ENCODE measurements at regions not wholly inside any gene's neighbourhood (a gene's known extent, or its start where the extent isn't known, plus 50 kb on each side); places are given as distances from the start of the nearest gene placed in this dataset.

DNA sequence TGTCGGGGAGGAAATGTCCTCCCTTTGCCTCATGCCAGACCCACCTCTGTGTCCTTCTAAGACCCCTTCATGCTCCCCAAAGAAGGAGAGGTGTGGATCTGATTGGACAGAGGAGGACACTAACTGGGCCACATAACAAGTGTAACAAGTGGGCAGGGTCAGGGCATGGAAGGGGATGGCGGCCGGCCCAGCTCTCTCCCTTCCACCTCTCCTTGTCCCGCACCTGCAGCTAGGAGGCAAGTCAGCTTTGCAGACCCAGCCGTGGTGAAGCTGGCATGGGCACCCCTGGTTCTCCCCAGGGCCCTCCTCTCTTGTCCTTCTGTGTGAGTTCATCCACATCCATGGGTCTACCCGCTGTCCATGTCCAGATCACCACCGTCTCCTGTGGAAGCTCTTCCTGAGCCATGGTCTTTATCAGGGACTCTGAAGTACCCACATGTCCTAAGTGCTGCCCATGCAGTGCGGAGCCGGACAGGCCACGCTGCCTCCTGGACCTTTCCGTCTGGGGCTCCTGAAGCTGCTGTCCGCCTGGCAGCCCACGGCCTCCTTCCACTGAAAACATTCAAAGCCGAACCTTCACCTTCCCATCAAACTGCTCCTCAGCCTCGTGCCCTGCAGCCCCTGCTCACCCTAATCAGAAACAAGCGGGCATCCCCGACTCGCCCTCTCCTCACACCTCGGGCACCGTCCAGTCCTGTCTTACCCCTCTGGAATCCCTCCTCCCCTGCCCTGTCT, 460.5 kb downstream of the PTPRU start:
- H3K4me3 ChIP-seq (ENCODE audit: low read depth, low read length): no peak overlapping the region
- TF ChIP-seq, protein P1, sequence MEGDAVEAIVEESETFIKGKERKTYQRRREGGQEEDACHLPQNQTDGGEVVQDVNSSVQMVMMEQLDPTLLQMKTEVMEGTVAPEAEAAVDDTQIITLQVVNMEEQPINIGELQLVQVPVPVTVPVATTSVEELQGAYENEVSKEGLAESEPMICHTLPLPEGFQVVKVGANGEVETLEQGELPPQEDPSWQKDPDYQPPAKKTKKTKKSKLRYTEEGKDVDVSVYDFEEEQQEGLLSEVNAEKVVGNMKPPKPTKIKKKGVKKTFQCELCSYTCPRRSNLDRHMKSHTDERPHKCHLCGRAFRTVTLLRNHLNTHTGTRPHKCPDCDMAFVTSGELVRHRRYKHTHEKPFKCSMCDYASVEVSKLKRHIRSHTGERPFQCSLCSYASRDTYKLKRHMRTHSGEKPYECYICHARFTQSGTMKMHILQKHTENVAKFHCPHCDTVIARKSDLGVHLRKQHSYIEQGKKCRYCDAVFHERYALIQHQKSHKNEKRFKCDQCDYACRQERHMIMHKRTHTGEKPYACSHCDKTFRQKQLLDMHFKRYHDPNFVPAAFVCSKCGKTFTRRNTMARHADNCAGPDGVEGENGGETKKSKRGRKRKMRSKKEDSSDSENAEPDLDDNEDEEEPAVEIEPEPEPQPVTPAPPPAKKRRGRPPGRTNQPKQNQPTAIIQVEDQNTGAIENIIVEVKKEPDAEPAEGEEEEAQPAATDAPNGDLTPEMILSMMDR (IDR thresholded peaks at IDR 0.05; ENCODE audit: borderline replicate concordance, insufficient read depth, low read depth, low read length): no peak

GRCh38 chr1:29695803-29696202, 459.5 kb downstream of the PTPRU start:
- H3K4me3 ChIP-seq (ENCODE audit: low read depth, low read length): no peak overlapping the region
- TF ChIP-seq, protein P1 (IDR thresholded peaks at IDR 0.05; ENCODE audit: borderline replicate concordance, insufficient read depth, low read depth, low read length): no peak

GRCh38 chr1:29695036-29695435, 458.7 kb downstream of the PTPRU start:
- no peak overlapping the region for H3K4me3 ChIP-seq (ENCODE audit: low read depth, low read length)
- TF ChIP-seq, protein P1 (IDR thresholded peaks at IDR 0.05; ENCODE audit: borderline replicate concordance, insufficient read depth, low read depth, low read length): no peak

DNA sequence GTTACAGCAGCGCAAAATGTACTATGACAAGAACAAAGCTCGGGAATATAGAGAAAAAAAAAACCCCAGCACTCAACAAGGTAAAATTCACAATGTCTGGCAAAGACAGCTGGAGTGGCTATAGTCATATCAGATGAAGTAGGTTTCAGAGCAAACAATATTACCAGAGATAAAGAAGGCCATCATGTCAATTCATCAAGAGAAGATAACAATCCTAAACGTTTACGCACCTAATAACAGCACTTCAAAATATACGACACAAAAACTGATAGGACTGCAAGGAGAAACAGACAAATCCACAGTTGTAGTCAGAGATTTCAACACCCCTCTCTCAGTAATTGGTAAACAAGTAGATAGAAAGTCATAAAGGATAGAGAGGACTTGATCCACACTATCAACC, 455.2 kb downstream of the PTPRU start:
- no peak overlapping the region for H3K4me3 ChIP-seq (ENCODE audit: low read depth, low read length)
- TF ChIP-seq, protein P1 (IDR thresholded peaks at IDR 0.05; ENCODE audit: borderline replicate concordance, insufficient read depth, low read depth, low read length): no peak

DNA sequence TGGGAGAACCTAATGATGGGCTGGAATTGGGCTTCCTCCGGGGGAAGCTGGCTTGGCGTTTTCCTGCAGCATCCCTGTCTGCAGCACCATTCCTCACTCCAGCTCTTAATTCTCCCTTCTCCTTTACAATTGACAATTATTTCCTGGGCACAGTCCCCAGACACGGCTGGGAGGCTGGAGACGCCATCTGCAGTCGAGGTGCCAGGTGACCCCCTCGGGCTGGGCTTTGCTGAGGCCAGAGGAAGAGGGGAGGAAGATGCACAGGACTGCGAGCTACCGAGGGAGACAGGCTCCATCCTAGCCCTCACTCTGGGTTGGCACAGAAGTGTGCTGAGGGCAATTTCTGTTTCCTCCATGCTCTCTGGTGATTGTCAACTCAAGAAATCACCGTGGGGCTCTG, 453.8 kb downstream of the PTPRU start:
- no peak overlapping the region for H3K4me3 ChIP-seq (ENCODE audit: low read depth, low read length)
- TF ChIP-seq, protein P1 (IDR thresholded peaks at IDR 0.05; ENCODE audit: borderline replicate concordance, insufficient read depth, low read depth, low read length): no peak

DNA sequence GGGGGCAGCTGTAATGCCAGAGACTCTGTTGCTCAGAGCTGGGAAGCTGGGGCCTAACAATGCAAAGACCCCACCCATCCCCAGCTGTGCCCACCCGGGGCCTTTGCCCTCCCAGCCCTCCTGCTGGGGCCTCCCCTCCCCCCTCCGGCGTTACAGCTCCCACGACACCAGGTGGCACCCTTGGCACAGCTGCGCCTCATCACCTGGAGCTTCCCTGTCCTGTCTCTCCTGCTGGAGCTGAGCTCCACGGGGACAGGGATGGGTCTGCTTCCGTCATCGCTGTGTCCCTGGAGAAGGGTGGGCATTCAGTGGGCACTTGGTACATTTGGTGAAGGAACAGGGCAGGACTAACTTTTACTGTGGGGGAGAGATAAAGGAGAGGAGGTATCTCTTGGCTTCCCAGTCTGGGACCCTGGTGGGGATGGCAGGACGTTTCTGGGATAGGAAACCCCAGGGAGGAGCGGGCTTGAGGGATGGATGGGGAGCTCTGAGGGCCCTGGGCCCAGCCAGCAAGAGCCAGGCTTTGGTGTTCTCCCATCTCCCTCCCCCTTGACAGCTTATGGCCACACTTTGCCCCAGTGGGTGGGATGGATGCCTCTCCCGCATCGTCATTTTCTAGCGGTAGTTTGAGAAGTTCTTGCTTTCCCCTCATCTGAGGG, 453.2 kb downstream of the PTPRU start:
- no peak overlapping the region for H3K4me3 ChIP-seq (ENCODE audit: low read depth, low read length)
- TF ChIP-seq, protein P1 (IDR thresholded peaks at IDR 0.05; ENCODE audit: borderline replicate concordance, insufficient read depth, low read depth, low read length): no peak

Data from GM12875 (cell line).